ENCODE measurements at regions not wholly inside any gene's neighbourhood (a gene's known extent, or its start where the extent isn't known, plus 50 kb on each side); places are given as distances from the start of the nearest gene placed in this dataset.

DNA sequence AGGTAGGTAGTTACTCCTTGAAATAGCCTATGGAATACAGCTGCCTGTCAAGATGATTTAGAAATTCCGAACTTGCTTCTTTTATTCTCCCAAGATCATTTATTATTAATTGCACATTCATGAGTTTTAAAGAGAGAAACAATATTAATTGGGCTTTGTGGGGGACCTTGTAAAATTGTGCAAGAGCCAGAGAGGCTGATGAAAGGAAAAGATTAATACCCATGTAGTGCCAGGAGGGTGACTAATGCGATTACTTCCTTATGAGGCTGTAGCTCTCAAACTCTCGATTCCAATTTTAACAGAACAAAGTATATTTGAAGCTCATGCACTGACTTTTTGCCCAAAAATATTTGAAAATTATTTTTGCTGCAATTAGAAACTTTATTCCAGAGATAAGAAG, 423.8 kb upstream of the ID4 start:
- no peak for TF ChIP-seq CEBPB (IDR thresholded peaks at IDR 0.05)
- TF ChIP-seq, protein P1, sequence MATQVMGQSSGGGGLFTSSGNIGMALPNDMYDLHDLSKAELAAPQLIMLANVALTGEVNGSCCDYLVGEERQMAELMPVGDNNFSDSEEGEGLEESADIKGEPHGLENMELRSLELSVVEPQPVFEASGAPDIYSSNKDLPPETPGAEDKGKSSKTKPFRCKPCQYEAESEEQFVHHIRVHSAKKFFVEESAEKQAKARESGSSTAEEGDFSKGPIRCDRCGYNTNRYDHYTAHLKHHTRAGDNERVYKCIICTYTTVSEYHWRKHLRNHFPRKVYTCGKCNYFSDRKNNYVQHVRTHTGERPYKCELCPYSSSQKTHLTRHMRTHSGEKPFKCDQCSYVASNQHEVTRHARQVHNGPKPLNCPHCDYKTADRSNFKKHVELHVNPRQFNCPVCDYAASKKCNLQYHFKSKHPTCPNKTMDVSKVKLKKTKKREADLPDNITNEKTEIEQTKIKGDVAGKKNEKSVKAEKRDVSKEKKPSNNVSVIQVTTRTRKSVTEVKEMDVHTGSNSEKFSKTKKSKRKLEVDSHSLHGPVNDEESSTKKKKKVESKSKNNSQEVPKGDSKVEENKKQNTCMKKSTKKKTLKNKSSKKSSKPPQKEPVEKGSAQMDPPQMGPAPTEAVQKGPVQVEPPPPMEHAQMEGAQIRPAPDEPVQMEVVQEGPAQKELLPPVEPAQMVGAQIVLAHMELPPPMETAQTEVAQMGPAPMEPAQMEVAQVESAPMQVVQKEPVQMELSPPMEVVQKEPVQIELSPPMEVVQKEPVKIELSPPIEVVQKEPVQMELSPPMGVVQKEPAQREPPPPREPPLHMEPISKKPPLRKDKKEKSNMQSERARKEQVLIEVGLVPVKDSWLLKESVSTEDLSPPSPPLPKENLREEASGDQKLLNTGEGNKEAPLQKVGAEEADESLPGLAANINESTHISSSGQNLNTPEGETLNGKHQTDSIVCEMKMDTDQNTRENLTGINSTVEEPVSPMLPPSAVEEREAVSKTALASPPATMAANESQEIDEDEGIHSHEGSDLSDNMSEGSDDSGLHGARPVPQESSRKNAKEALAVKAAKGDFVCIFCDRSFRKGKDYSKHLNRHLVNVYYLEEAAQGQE (IDR thresholded peaks at IDR 0.05; ENCODE audit: low read depth), result no peak
- TF ChIP-seq RAD21 (IDR thresholded peaks at IDR 0.05; ENCODE audit: low read depth), result no peak
- TF ChIP-seq TCF12 (IDR thresholded peaks at IDR 0.05; ENCODE audit: low read depth), result no peak
- TF ChIP-seq EP300 (IDR thresholded peaks at IDR 0.05; ENCODE audit: borderline replicate concordance), result no peak
- TF ChIP-seq, protein P2, sequence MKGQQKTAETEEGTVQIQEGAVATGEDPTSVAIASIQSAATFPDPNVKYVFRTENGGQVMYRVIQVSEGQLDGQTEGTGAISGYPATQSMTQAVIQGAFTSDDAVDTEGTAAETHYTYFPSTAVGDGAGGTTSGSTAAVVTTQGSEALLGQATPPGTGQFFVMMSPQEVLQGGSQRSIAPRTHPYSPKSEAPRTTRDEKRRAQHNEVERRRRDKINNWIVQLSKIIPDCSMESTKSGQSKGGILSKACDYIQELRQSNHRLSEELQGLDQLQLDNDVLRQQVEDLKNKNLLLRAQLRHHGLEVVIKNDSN (IDR thresholded peaks at IDR 0.05), result no peak
- no peak for TF ChIP-seq FOXM1 (IDR thresholded peaks at IDR 0.05; ENCODE audit: borderline replicate concordance, low read depth)
- TF ChIP-seq, protein P3, sequence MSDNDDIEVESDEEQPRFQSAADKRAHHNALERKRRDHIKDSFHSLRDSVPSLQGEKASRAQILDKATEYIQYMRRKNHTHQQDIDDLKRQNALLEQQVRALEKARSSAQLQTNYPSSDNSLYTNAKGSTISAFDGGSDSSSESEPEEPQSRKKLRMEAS (IDR thresholded peaks at IDR 0.05), result no peak
- TF ChIP-seq ZBTB7A (IDR thresholded peaks at IDR 0.05; ENCODE audit: low read depth), result no peak
- TF ChIP-seq EGR1 (IDR thresholded peaks at IDR 0.05), result no peak
- TF ChIP-seq YY1 (IDR thresholded peaks at IDR 0.05; ENCODE audit: low read depth), result no peak

DNA sequence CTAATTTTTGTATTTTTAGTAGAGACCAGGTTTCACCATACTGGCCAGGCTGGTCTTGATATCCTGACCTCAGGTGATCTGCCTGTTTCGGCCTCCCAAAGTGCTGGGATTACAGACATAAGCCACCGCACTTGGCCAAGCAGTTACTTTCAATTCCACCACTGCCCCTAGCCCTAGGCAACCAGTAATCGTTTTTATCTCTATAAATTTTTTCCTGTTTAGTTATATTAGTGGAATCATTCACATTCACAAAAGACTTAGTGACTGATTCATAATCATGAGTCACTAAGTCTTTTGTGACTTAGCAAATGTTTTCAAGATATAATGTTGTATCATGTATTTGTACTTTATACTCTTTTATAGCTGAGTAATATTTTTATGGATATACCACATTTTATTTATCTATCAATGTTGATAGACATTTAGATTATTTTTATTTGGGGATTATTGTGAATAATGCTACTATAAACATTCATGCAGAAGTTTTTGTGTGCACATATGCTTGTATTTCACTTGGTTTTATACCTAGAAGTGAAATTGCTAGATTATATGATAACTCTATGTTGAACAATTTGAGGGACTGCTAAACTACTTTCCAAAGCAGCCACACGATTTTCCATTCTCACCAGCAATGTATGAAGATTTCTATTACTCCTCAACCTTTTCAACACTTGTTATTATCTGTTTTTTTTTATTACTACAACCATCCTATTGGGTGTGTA, 421.4 kb upstream of the ID4 start:
- no peak for TF ChIP-seq CREB1 (IDR thresholded peaks at IDR 0.05; ENCODE audit: low read depth)

DNA sequence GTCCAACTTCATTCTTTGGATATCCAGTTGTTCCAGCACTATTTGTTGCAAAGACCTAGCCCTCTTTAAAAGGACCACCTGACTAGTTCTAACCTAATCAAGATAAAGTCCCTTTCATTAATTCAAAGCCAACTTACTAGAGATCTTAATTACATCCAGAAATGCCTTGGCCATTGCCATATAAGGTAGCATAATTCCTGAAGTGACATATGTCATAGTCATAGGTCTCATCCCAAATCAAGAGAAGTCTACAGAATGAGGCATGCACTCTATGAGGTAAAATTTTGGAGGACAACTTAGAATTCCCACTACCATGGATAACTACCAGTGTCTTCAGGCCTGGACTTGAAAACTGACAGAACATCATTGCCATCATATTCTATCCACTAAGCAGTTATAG, 420.4 kb upstream of the ID4 start:
- TF ChIP-seq, protein P1 (IDR thresholded peaks at IDR 0.05; ENCODE audit: low read depth), result no peak
- TF ChIP-seq TEAD4 (IDR thresholded peaks at IDR 0.05) (no peak), EP300 (IDR thresholded peaks at IDR 0.05; ENCODE audit: borderline replicate concordance) (no peak), TAF1 (IDR thresholded peaks at IDR 0.05; ENCODE audit: low read depth) (no peak), ZBTB7A (IDR thresholded peaks at IDR 0.05; ENCODE audit: low read depth) (no peak), EGR1 (IDR thresholded peaks at IDR 0.05) (no peak), CEBPB (IDR thresholded peaks at IDR 0.05) (no peak), TCF12 (IDR thresholded peaks at IDR 0.05; ENCODE audit: low read depth) (no peak), RAD21 (IDR thresholded peaks at IDR 0.05; ENCODE audit: low read depth) (no peak), FOXM1 (IDR thresholded peaks at IDR 0.05; ENCODE audit: borderline replicate concordance, low read depth) (no peak), YY1 (IDR thresholded peaks at IDR 0.05; ENCODE audit: low read depth) (no peak), NFIC (IDR thresholded peaks at IDR 0.05) (no peak), CREB1 (IDR thresholded peaks at IDR 0.05; ENCODE audit: low read depth) (no peak)
- TF ChIP-seq, protein P2 (IDR thresholded peaks at IDR 0.05), result no peak
- TF ChIP-seq, protein P3 (IDR thresholded peaks at IDR 0.05), result no peak

DNA sequence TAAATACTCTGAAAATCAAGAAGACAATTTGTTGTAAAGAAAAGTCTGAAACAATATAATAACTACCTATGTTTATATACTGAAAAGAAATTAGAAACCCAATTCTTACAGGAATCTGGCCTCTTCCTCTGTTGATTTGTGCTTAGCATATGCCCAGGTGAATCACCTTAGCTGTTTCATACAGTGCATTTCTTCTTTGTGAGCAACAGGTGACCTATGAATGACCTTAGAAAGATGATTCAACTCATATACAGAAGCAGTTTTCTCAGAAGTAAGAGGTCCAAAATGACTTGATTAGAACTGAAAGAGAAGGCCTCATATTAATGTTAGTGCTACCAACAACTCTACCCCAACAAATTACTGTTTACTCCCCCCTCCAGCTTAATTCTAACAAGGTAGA, 419.5 kb upstream of the ID4 start:
- TF ChIP-seq, protein P2 (IDR thresholded peaks at IDR 0.05), result no peak
- TF ChIP-seq, protein P3 (IDR thresholded peaks at IDR 0.05), result no peak

DNA sequence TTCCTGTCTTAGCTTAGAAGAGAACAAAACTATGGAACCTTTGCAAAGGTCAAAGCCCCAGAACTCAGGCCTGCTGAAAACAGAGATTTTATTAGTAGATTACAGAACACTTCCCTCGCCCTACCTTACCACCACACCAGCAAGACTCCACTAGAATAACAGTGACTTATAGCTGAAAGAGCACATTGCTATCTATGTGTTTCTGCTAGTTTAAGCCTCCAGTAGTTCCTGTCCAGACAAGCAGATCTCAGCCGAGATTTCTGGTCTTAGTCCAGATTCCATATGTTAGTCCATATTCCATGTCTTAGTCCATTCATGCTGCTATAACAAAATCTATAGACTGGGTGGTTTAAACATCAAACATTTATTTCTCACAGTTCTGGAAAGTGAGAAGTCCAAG, 412.3 kb upstream of the ID4 start:
- no peak for TF ChIP-seq NFIC (IDR thresholded peaks at IDR 0.05)

DNA sequence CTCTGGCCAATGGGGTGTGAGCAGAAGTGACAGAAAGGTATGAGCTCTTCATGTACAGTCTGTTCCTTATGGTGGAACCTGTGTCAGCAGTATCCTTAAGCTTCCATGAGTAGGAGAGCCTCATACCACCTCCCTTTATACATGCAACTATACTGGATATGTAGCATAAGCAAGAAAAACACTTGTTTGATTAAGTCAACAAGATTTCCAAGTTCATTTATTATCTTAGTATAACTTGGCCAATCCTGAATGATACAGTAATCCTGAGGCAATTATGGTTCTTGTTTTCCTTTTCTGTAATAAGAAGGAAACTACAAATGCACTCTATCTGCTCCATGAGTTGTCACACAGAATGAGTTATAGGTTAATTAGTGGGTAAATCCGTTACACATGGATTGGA, 409.6 kb upstream of the ID4 start:
- TF ChIP-seq YY1 (IDR thresholded peaks at IDR 0.05; ENCODE audit: low read depth) (no peak), TEAD4 (IDR thresholded peaks at IDR 0.05) (no peak), TCF12 (IDR thresholded peaks at IDR 0.05; ENCODE audit: low read depth) (no peak), EGR1 (IDR thresholded peaks at IDR 0.05) (no peak), FOXM1 (IDR thresholded peaks at IDR 0.05; ENCODE audit: borderline replicate concordance, low read depth) (no peak), RAD21 (IDR thresholded peaks at IDR 0.05; ENCODE audit: low read depth) (no peak), NFIC (IDR thresholded peaks at IDR 0.05) (no peak), ZBTB7A (IDR thresholded peaks at IDR 0.05; ENCODE audit: low read depth) (no peak), CEBPB (IDR thresholded peaks at IDR 0.05) (no peak)
- TF ChIP-seq, protein P1 (IDR thresholded peaks at IDR 0.05; ENCODE audit: low read depth), result no peak
